Mucosa of rectum (tissue), 2 donors: ENCODE measurements at regions not wholly inside any gene's neighbourhood (a gene's known extent, or its start where the extent isn't known, plus 50 kb on each side); places are given as distances from the start of the nearest gene placed in this dataset.

Source experiments
- H3K27ac ChIP-seq, 2 donors: one replicate each; pipeline ENCODE4 v1.7.0; 2013; ENCODE audit warnings: inconsistent platforms in 2 of 2, low read depth in 2 of 2, low read length in 2 of 2
- H3K27me3 ChIP-seq, 2 donors: one replicate each; pipeline ENCODE4 v1.7.0; 2013; ENCODE audit warnings: low read length in 2 of 2; ENCODE audit not compliant: control insufficient read depth in 2 of 2, insufficient read depth in 2 of 2
- H3K36me3 ChIP-seq, 2 donors: one replicate each; pipeline ENCODE4 v1.7.0; 2013; ENCODE audit warnings: low read length in 2 of 2; ENCODE audit not compliant: control insufficient read depth in 2 of 2, insufficient read depth in 2 of 2
- H3K4me1 ChIP-seq, 2 donors: one replicate each; pipeline ENCODE4 v1.7.0; 2013; ENCODE audit warnings: low read length in 2 of 2, mild to moderate bottlenecking in 1 of 2; ENCODE audit not compliant: control insufficient read depth in 2 of 2, insufficient read depth in 2 of 2
- H3K4me3 ChIP-seq, 2 donors: one replicate each; pipeline ENCODE4 v1.7.0; 2013; ENCODE audit warnings: low read length in 2 of 2
- H3K9ac ChIP-seq, 2 donors: one replicate each; pipeline ENCODE4 v1.7.0; 2013; ENCODE audit warnings: low read length in 2 of 2, low read depth in 1 of 2, mild to moderate bottlenecking in 1 of 2
- H3K9me3 ChIP-seq, 2 donors: one replicate each; pipeline ENCODE4 v1.7.0; 2013; ENCODE audit warnings: low read length in 2 of 2; ENCODE audit not compliant: control insufficient read depth in 2 of 2
- donor health status: healthy.
- donor health status: Normal muscosa, but diverticular disease.

DNA sequence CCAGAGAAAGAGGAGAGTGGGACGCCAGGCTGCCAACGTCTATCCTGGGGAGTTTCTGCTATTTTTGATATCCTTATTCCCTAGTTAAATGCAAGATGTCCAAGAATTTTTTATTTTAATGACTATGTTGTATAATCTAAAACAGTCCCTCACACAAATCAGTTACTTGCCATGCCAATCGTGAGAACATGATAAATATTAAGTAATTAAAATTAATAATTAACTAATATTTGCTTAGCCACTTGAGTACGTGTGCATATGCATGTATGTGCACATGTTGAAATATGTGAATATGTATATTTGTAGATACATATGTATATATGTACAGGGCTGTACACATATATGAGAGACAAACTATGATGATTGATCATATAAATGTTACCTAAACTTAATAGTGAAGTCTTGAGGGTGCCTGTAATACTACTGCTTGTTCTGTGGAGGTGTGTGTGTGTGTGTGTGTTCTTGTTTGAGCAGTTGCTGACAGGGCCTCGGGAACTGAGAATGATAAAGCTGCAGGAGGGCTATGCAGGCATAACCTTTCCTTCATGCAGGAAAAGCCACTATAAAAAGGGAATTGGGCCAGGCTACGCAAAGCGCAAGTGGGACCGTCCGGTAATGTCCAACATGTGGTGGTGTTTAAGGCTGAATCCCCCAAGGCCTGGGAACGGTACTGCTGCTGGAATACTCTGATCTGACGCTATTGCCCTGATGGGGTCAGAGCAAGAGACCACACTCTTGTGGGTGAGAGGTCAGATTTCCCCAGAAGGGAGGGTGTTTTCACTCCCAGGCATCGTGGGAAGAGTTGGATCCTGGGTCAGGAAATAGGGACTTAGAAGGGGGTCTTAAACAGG, 148.3 kb upstream of the TBX18 start:
- Histone ChIP-seq H3K9me3 (no peaks in the 10 kb centered on the region), H3K9ac (no peak overlapping the region), H3K27ac (no peak overlapping the region), H3K27me3 (no peaks in the 10 kb centered on the region), H3K4me1 (no peaks in the 10 kb centered on the region), H3K4me3 (no peak overlapping the region), H3K36me3 (no peaks in the 10 kb centered on the region)

DNA sequence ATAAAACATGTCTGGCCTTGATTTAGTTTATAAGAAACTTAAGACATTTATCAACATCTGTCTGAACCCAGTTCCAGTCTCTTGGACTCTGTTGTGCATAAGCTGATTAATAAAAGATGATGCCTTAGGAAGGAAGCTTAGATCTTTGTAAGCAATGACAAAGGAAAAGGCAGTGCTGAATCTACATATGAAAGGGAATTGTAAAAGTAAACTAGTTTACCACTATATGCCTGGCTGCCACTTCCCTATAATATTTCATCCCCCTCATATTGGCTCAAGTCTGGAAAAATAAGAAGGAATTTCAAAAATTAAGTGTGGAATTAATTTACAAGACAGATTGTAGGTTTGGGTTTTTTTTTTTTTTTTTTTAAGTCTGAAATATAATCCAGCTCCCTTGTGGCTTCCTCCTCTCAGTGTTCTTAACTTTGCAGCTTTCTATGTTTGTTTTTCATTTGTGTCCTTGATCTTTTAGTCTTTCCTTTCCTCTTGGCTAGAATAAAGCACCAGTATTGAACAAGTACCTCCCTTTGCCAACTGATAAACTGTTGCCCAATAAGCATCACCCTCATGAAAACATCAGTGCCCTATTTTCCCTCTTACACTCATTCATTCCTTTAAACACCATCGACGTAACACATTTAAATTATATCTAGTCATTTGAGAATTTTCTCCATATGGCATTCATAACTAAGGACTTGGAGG, 146.7 kb upstream of the TBX18 start:
- Histone ChIP-seq H3K9me3 (no peaks in the 10 kb centered on the region), H3K27me3 (no peaks in the 10 kb centered on the region), H3K36me3 (no peaks in the 10 kb centered on the region), H3K4me3 (no peak overlapping the region), H3K9ac (no peak overlapping the region), H3K27ac (no peak overlapping the region), H3K4me1 (no peaks in the 10 kb centered on the region)

DNA sequence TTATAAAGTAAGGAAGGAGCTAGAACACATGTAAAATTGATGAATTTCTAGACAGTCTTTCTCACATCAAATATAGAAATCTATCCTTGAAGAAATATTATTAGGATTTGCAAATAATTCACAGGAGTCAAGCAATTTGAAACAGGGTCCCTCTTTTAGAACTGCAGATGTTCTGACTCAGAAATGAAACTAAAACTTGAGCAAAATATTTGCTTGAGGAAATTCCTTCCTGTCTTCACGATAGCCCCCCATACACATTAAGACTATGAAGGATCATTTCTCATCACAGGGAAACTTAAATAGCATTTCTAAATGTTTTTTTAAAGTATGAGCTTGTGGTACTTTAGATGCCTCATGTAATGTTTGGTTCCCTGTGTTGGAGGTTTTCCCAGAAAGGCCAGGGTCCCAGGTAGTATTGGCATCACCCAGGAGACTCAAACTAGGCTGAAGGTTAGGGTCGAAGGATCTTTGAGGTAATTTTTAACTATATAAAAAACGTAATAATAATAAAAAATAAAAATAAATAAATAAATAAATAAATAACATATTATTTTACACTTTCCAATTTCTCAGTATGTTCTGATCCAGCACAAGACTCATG, 144.0 kb upstream of the TBX18 start:
- Histone ChIP-seq H3K9ac (no peak overlapping the region), H3K4me1 (no peaks in the 10 kb centered on the region)

DNA sequence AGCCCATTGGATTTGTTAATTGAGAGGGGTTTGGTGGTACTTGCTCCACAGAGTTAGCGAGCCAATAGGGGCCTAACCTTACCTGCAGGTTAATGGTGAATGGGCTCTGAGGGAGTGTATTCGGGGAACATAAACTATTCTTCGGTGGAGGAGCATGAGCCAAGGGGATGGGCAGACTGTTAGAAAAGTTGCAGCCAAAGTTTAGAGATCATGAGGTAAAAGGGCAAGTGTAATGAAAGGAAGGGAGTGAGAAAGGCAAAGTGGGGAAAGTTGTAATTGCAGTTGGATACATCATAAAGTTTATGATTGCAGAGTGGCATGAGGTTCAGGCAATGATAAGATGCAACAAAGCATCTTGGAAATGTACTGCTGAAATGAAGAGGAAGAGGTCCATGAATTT, 142.1 kb upstream of the TBX18 start:
- H3K27ac ChIP-seq = no peak overlapping the region
- no peaks in the 10 kb centered on the region for H3K4me1 ChIP-seq
- H3K9me3 ChIP-seq = peaks cover 0 to 3% of the 10 kb centered on the region in 2 donors
- H3K9ac ChIP-seq = no peak overlapping the region
- no peak overlapping the region for H3K4me3 ChIP-seq
- no peaks in the 10 kb centered on the region for H3K36me3 ChIP-seq
- H3K27me3 ChIP-seq = no peaks in the 10 kb centered on the region

More for the DNA sequence above, 144.0 kb upstream of the TBX18 start:
- Histone ChIP-seq H3K4me3 (no peak overlapping the region), H3K27ac (no peak overlapping the region), H3K27me3 (no peaks in the 10 kb centered on the region), H3K9me3 (peaks cover 0 to 3% of the 10 kb centered on the region in 2 donors), H3K36me3 (no peaks in the 10 kb centered on the region)

DNA sequence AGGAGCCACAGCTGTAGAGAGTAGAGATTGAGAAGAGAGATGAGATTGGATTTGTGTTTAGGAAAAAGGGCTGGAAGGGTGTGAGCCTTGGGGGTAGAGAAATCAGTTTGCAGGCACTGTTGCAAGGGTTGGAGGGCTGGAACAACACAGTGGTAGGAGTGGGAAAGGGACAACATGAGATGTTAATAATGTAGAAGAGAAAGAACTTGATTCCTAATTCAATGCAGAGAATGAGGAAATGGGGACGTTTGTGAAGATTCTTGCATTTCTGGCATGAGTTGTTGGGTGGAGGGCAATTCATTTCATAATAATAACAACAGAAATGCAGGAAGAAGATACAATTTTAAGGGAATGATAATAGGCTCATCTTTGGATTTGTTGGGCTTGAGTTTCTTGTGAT, 141.4 kb upstream of the TBX18 start:
- H3K9ac ChIP-seq = no peak overlapping the region

DNA sequence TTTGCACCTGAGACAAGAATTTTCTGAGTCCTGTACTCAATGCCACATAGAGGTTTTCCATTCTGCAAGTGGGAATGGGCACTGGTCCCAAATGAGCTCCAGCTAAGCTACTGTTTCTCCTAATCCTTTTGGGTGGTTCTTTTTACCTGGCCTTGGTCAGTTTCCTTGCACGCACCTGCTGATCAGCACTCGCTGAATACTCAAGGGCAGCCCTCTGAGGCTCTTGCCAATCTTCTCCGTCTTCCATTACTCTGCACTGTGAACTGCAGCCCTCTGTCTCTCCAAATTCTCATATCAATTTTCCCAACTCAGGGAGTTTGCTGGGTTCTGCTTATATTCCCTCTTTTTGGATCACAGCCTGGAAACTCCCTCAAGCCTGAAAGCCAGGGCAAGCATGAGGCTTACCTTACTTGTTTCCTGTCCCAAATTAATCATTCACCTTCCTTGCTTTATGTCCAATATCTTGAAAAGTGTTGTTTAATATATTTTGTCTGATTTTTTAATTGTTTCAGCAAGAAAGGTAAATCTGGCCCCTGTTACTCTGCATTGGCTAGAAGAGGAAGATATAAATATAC, 138.0 kb upstream of the TBX18 start:
- Histone ChIP-seq H3K27me3 (no peaks in the 10 kb centered on the region), H3K9ac (no peak overlapping the region), H3K4me1 (no peaks in the 10 kb centered on the region), H3K9me3 (peaks cover 0 to 3% of the 10 kb centered on the region in 2 donors), H3K36me3 (no peaks in the 10 kb centered on the region), H3K27ac (no peak overlapping the region), H3K4me3 (no peak overlapping the region)

More for the DNA sequence above, 141.4 kb upstream of the TBX18 start:
- Histone ChIP-seq H3K27me3 (no peaks in the 10 kb centered on the region), H3K9me3 (peaks cover 0 to 3% of the 10 kb centered on the region in 2 donors), H3K27ac (no peak overlapping the region), H3K36me3 (no peaks in the 10 kb centered on the region), H3K4me1 (no peaks in the 10 kb centered on the region), H3K4me3 (no peak overlapping the region)

DNA sequence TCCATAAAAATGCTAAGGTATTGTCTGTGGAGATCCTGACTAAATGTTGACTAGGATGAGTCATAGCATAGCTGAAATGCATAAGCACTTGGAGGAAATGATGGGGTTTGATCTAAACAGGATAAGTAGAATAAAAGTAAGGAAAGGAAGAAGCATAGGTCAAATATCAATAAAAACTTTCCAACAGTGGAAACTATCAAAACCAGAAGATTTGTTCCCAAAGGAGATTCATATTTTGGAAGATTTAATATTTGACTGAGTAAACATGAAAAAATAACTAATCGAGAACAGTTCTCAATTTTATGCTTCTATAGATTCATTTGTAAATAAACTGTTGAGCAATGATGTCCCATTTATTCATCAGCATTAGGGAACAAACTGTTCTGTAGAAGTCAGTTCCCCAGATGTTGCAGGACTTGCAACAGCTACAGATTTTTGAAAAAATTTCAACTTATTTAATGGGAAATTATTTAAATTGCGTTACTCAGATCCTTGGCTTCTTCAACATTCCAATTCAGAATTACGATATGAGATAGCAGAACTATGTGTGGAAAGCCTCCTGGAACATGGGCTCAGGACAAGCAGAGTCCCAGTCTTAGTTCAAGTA, 133.7 kb upstream of the TBX18 start:
- Histone ChIP-seq H3K4me3 (no peak overlapping the region), H3K36me3 (no peaks in the 10 kb centered on the region), H3K9me3 (no peaks in the 10 kb centered on the region), H3K4me1 (no peaks in the 10 kb centered on the region), H3K27ac (no peak overlapping the region), H3K9ac (no peak overlapping the region), H3K27me3 (no peaks in the 10 kb centered on the region)

DNA sequence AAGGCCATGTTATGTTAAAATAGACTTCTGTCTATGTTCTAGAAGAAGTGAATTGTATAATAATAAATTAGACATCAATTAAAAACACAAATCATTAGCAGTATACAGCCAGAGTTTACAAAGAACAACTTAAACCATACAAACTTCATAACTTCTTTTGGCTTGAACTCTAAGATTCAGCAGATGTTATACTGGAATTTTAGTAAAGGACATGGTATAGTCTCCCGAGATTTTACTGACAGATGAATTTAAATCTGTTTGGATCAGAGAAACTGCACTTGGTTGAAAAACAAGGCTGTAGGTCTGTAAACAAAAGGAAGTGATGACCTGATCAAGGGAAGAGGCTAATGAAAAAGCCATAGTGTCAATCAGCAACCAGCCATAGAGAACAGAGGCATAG, 132.6 kb upstream of the TBX18 start:
- Histone ChIP-seq H3K27ac (no peak overlapping the region), H3K4me1 (no peaks in the 10 kb centered on the region), H3K27me3 (no peaks in the 10 kb centered on the region), H3K9me3 (no peaks in the 10 kb centered on the region), H3K36me3 (no peaks in the 10 kb centered on the region), H3K9ac (no peak overlapping the region), H3K4me3 (no peak overlapping the region)

DNA sequence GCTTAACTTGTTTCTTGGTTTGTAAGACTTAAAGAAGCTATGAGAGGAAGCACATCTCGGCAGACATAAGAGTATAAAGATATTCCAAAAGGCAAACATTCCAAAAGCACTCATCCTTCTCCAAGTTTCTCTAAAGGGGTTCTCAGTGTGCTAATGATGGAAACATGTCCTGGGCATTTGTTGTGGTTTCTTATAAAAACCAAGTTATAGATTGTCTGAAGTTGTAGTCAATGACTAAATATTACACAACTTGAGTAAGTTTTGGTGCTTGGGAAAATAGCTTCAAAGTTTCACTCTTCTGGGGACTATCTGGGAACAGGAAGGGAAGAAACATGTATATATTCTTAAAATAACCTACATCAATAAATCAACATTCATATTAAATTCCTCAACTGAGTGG, 128.3 kb upstream of the TBX18 start:
- Histone ChIP-seq H3K4me1 (no peaks in the 10 kb centered on the region), H3K27me3 (no peaks in the 10 kb centered on the region), H3K36me3 (no peaks in the 10 kb centered on the region), H3K9me3 (no peaks in the 10 kb centered on the region), H3K27ac (no peak overlapping the region), H3K4me3 (no peak overlapping the region), H3K9ac (no peak overlapping the region)
